Naive thymus-derived CD8-positive, alpha-beta T cell (primary cell): ENCODE measurements at regions not wholly inside any gene's neighbourhood (a gene's known extent, or its start where the extent isn't known, plus 50 kb on each side); places are given as distances from the start of the nearest gene placed in this dataset.
"Not testable (repeated sequence)": the region's sequence is repeated elsewhere in the genome, so short reads cannot be mapped to it uniquely, and the experiment has no call there.

Source experiments
- ATAC-seq, 2 donors: fragments of 150-1000 bp; cut with Tn5 transposase in 1 of 2; sonication (Bioruptor Pico), chemical (Tn5 transposase) in 1 of 2; 1 replicate in 1 of 2; 2 replicates in 1 of 2; pipeline ENCODE4 v1.10.0; 2021; ENCODE audit warnings: mild to moderate bottlenecking in 2 of 2, moderate library complexity in 2 of 2
- POLR2A ChIA-PET: fragments of 350-600 bp; sonication (Branson Sonifier 250); formaldehyde crosslinking; loops from one replicate; lab custom pipeline; 2021; ENCODE audit warnings: antibody characterized with exemption; lab: Charles Lee
- DNase-seq, 10 donors: peaks; one replicate each; pipeline versions ENCODE4 v3.0.0 to v3.0.0-alpha.2; 2020 to 2022
- H3K27ac Mint-ChIP-seq, 10 donors: one replicate each; pipeline ENCODE4 v1.8.0; 2020 to 2022; ENCODE audit warnings: mild to moderate bottlenecking in 10 of 10, mixed read lengths in 10 of 10, moderate library complexity in 4 of 10, inconsistent platforms in 1 of 10
- H3K27me3 Mint-ChIP-seq, 5 donors: one replicate each; pipeline ENCODE4 v1.8.0; 2021 to 2022; ENCODE audit warnings: mixed read lengths in 5 of 5
- H3K36me3 Mint-ChIP-seq, 3 donors: one replicate each; pipeline ENCODE4 v1.8.0; 2020 to 2022; ENCODE audit warnings: mixed read lengths in 3 of 3, mild to moderate bottlenecking in 2 of 3, inconsistent platforms in 1 of 3
- H3K4me1 Mint-ChIP-seq, 4 donors: one replicate each; pipeline ENCODE4 v1.8.0; 2021 to 2022; ENCODE audit warnings: mixed read lengths in 4 of 4
- H3K4me3 Mint-ChIP-seq, 10 donors: one replicate each; pipeline ENCODE4 v1.8.0; 2020 to 2022; ENCODE audit warnings: mild to moderate bottlenecking in 10 of 10, mixed read lengths in 10 of 10, moderate library complexity in 6 of 10, inconsistent platforms in 1 of 10
- H3K9me3 Mint-ChIP-seq, 9 donors: one replicate each; pipeline ENCODE4 v1.8.0; 2020 to 2022; ENCODE audit warnings: mixed read lengths in 9 of 9, mild to moderate bottlenecking in 3 of 9, inconsistent platforms in 1 of 9, moderate library complexity in 1 of 9

DNA sequence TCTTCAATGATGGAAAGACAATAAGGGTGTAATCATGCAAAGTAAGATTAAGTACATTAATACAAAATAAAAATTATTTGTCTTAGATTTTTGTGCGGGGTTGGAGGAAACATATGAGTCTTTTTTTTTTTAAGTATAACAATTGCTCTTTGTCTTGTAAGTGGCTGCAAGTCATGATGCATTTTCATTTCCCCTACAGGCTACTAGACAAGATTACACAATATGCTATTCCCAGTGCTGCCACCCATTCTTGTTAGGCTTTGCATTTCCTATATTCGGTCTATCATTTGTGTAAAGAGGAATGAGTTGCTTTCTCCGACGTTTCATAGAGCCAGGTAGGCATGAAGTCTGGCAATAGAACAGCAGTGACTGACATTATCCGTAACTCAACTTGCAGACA, 294.2 kb upstream of the CYLC2 start:
- POLR2A ChIA-PET, result no interaction called here
- no peak for ATAC-seq
- Mint-ChIP-seq H3K9me3 (peaks cover 0 to 16% (median 10%) of the 10 kb centered on the region in 9 donors), H3K27me3 (no peaks in the 10 kb centered on the region), H3K4me1 (no peaks in the 10 kb centered on the region), H3K4me3 (no peak overlapping the region), H3K27ac (no peak overlapping the region), H3K36me3 (no peaks in the 10 kb centered on the region)
- no peak for DNase-seq

DNA sequence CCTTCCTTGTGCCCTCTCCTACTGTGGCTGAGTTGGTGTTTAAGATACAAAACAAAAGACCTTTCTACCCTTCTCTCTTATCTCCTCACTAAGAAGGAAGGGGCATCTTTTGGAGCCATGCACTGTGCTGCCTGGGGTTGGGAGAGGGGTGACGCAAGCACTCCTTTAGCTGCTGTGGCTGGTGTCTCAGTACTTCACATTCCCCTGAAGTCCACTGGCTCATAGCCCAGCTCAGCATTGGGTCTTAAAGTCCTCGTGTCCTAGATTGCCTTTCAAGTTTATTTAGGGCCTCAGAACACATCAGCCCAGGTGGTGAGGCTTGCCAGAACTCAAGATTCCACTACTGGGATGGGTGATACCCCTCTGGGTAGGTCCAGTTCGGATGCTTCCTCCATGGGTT, 325.9 kb upstream of the CYLC2 start:
- Mint-ChIP-seq H3K36me3 (no peaks in the 10 kb centered on the region), H3K27me3 (no peaks in the 10 kb centered on the region), H3K4me3 (no peak overlapping the region), H3K9me3 (peaks cover 0 to 17% (median 2%) of the 10 kb centered on the region in 9 donors), H3K4me1 (no peaks in the 10 kb centered on the region), H3K27ac (no peak overlapping the region)
- POLR2A ChIA-PET, result no interaction called here
- DNase-seq (no peak), ATAC-seq (no peak)

DNA sequence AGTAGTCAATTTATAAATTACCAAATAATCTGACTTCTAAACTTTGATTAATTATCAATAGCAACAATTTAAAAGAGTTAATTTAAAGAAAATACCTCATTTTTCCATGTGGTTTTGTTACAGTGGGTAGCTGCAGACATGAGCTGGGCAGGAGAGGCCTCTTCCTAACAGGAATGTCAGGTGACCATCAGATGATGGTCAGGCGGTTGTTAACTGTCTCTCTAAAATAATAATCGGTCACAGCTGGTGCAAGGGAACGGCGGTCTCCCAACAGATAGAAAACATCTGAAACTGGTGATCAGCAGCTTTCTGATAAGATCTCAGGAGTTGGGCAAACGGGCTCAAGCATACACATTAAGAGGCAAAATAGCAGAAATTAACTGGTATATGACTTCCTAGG, 342.7 kb upstream of the CYLC2 start:
- peaks cover 0 to 11% (median 3%) of the 10 kb centered on the region in 9 donors for H3K9me3 Mint-ChIP-seq
- H3K36me3 Mint-ChIP-seq, result no peaks in the 10 kb centered on the region
- H3K4me3 Mint-ChIP-seq, result no peak overlapping the region

DNA sequence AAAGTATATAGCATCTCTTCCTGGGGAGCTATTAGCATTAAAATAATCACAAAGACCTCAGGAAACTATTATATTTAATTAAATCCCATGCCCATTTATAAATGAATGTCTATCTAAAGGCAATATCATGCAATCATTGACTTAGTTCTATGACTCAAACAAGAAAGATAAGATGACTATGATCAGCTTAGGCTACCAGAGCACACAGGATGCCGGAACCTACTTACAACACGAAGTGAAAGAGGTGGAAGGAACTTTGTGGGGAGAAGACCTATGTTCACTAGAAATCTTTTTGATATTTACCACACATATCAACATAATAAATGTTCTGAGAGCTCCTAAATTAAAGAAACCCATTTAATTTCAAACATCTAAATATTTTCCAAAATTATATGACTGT, 344.2 kb upstream of the CYLC2 start:
- DNase-seq (no peak), ATAC-seq (no peak)
- peaks cover 0 to 11% (median 6%) of the 10 kb centered on the region in 9 donors for H3K9me3 Mint-ChIP-seq
- H3K4me1 Mint-ChIP-seq, result peaks cover 0 to 1% (median 0%) of the 10 kb centered on the region in 4 donors
- POLR2A ChIA-PET, result no interaction called here
- no peak overlapping the region for H3K4me3 Mint-ChIP-seq
- H3K27ac Mint-ChIP-seq, result no peak overlapping the region
- no peaks in the 10 kb centered on the region for H3K36me3 Mint-ChIP-seq
- H3K27me3 Mint-ChIP-seq, result no peaks in the 10 kb centered on the region

More for the DNA sequence above, 342.7 kb upstream of the CYLC2 start:
- no peaks in the 10 kb centered on the region for H3K27me3 Mint-ChIP-seq
- H3K27ac Mint-ChIP-seq, result no peak overlapping the region
- POLR2A ChIA-PET, result no interaction called here
- ATAC-seq (no peak), DNase-seq (no peak)
- H3K4me1 Mint-ChIP-seq, result peaks cover 0 to 1% (median 0%) of the 10 kb centered on the region in 4 donors

DNA sequence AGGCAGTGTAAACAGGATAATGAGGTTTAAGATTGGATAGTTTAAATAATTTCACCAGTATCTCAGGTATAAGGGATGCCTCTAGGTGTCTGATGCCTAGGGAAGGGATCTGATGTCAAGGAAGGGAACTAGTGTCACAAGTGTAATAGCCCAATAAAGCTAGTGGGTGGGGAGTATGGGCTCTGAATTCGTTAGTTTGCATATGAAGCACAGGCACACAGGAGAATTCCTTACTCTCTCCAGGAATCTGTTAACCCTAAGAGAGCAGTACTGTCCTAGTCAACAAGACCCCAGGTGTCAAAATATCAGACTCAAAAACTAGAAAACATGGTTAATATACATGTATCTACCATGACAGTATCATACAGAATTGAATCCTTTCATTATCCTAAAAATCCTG, 352.5 kb upstream of the CYLC2 start:
- Mint-ChIP-seq H3K27me3 (no peaks in the 10 kb centered on the region), H3K4me1 (peaks cover 0 to 2% (median 0%) of the 10 kb centered on the region in 4 donors), H3K36me3 (no peaks in the 10 kb centered on the region), H3K9me3 (peaks cover 0 to 20% (median 2%) of the 10 kb centered on the region in 9 donors), H3K27ac (no peak overlapping the region), H3K4me3 (no peak overlapping the region)
- DNase-seq, result no peak
- ATAC-seq, result no peak
- POLR2A ChIA-PET, result no interaction called here

DNA sequence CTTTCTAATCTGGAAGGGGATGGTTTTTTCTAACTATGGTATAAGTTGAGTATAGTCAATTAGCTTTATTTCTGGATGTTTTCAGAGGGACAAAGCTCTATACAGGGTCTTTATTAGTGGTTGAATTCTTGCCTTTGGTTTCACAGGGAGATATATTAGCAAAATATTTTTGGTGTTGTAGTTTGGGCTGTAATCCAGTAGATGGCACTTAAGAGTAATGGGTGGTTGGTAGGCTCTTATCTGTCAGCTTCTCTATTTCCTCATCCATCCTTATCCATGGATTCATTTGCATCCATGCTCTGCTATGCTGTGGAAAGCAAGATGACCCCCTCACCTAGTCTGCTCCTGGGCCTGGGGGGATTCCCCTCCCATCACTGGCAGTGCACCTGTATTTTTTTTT, 363.6 kb upstream of the CYLC2 start:
- POLR2A ChIA-PET, result no interaction called here
- H3K9me3 Mint-ChIP-seq, result peaks cover 0 to 31% (median 10%) of the 10 kb centered on the region in 9 donors
- no peak for ATAC-seq
- peaks cover 0 to 3% (median 0%) of the 10 kb centered on the region in 5 donors for H3K27me3 Mint-ChIP-seq
- H3K36me3 Mint-ChIP-seq, result no peaks in the 10 kb centered on the region
- no peaks in the 10 kb centered on the region for H3K4me1 Mint-ChIP-seq
- no peak for DNase-seq
- H3K27ac Mint-ChIP-seq, result no peak overlapping the region
- no peak overlapping the region for H3K4me3 Mint-ChIP-seq

DNA sequence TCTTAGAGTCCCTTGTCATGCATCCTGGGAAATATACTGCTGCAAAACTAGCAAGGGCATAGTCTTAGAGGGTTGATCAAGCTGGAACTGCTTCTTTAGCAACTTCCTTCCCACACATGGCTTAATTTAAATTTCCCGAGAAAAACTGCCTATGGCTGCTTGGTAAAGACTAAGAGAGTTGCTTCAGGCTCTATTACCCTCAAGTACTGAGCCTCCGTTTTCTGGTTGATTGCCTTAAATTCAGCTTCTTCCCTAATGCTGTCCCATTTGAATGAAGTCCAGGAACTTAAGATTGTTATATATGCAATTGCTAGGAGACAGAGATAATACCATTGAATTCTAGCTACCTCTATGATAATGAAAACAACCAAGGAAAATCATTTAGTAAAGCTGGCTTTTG, 385.7 kb upstream of the CYLC2 start:
- Mint-ChIP-seq H3K36me3 (no peaks in the 10 kb centered on the region), H3K27ac (no peak overlapping the region)
- POLR2A ChIA-PET, result no interaction called here

DNA sequence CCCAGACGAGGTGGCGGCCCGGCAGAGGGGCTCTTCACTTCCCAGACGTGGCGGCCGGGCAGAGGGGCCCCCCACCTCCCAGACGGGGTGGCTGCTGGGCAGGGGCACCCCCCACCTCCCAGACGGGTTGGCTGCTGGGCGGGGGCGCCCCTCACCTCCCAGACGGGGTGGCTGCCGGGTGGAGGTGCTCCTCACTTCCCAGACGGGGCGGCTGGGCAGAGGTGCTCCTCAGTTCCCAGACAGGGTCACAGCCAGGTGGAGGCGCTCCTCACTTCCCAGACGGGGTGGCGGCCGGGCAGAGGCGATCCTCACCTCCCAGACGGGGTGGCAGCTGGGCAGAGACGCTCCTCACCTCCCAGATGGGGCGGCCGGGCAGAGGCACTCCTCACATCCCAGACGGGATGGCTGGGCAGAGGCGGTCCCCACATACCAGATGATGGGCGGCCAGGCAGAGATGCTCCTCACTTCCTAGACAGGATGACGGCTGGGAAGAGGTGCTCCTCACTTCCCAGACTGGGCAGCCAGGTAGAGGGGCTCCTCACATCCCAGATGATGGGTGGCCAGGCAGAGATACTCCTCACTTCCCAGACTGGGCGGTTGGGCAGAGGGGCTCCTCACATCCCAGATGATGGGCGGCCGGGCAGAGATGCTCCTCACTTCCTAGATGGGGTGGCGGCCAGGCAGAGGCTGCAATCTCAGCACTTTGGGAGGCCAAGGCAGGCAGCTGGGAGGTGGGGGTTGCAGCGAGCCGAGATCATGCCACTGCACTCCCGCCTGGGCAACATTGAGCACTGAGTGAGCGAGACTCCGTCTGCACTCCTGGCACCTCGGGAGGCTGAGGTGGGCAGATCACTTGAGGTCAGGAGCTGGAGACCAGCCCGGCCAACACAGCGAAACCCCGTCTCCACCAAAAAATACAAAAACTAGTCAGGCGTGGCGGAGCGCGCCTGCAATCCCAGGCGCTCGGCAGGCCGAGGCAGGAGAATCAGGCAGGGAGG, 391.6 kb upstream of the CYLC2 start:
- POLR2A ChIA-PET, ATAC-seq, DNase-seq, H3K27ac Mint-ChIP-seq, H3K36me3 Mint-ChIP-seq, H3K4me3 Mint-ChIP-seq, H3K27me3 Mint-ChIP-seq, H3K4me1 Mint-ChIP-seq: not testable (repeated sequence)
- H3K9me3 Mint-ChIP-seq, result peaks cover 0 to 42% (median 15%) of the 10 kb centered on the region in 9 donors

More for the DNA sequence above, 385.7 kb upstream of the CYLC2 start:
- Mint-ChIP-seq H3K27me3 (no peaks in the 10 kb centered on the region), H3K4me3 (no peak overlapping the region), H3K9me3 (peaks cover 0 to 20% (median 6%) of the 10 kb centered on the region in 9 donors), H3K4me1 (no peaks in the 10 kb centered on the region)
- ATAC-seq (no peak), DNase-seq (no peak)

DNA sequence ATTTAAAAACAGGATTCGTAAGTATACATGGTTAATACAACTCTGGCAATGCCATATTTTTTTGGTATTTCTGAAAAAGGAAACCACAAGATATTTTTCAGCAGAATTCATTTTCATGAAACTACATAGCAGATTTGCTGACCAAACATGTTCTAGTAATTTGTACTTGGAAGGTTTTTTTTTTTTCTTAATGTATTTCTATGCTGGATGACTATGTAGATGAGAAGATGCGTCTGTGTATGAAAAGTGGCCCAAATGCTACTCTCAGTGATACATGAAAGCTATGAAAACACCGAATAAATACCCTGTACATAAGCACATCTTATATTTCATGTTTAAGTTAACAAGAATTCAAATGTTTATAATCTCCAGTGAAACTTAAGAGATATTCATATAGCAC, 400.9 kb upstream of the CYLC2 start:
- POLR2A ChIA-PET, result no interaction called here
- no peaks in the 10 kb centered on the region for H3K4me1 Mint-ChIP-seq
- H3K36me3 Mint-ChIP-seq, result no peaks in the 10 kb centered on the region
- no peak overlapping the region for H3K27ac Mint-ChIP-seq
- no peak overlapping the region for H3K4me3 Mint-ChIP-seq
- H3K27me3 Mint-ChIP-seq, result no peaks in the 10 kb centered on the region
- peaks cover 0 to 33% (median 10%) of the 10 kb centered on the region in 9 donors for H3K9me3 Mint-ChIP-seq
- no peak for DNase-seq
- no peak for ATAC-seq

DNA sequence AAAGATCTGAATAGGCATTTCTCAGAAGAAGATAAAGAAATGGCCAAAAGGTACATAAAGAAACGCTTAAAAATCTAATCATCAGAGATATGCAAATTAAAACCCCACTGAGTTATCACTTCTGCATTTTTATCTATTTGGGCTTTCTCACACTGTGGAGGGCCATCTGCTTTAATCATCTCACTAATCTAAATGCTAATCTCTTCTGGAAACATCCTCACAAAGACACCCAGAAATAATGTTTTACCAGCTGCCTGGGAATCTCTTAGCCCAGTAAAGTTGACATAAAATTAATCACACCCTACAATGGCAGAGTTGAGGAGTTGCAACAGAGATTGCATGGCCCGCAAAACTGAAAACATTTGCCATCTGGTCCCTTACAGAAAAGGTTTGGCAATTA, 407.9 kb upstream of the CYLC2 start:
- Mint-ChIP-seq H3K27me3 (no peaks in the 10 kb centered on the region), H3K36me3 (no peaks in the 10 kb centered on the region), H3K4me3 (no peak overlapping the region), H3K9me3 (peaks cover 0 to 4% (median 2%) of the 10 kb centered on the region in 9 donors), H3K27ac (no peak overlapping the region), H3K4me1 (no peaks in the 10 kb centered on the region)
- POLR2A ChIA-PET, result no interaction called here
- ATAC-seq (no peak), DNase-seq (no peak)

DNA sequence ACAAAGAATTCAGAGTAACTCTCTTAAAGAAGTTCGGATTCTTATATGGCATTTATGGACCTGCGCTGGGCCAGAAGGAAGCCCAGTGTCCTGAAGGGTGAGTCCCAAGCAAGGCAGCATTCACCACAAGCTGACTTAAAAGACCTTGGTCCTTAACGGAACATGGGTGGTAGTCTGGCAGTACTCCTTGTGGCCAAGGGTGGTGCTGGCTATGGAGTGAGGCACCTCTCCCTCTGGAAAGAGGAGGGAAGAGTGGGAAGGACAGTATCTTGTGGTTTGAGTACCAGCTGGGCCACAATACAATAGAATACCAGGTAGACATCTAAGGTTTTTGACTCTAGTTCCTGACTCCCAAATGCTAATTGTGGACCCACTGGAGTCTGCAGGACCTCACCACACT, 425.7 kb upstream of the CYLC2 start:
- no peaks in the 10 kb centered on the region for H3K36me3 Mint-ChIP-seq
- no peak overlapping the region for H3K27ac Mint-ChIP-seq
- peaks cover 0 to 22% (median 6%) of the 10 kb centered on the region in 9 donors for H3K9me3 Mint-ChIP-seq
- H3K27me3 Mint-ChIP-seq, result no peaks in the 10 kb centered on the region
- ATAC-seq (no peak), DNase-seq (no peak)
- POLR2A ChIA-PET, result no interaction called here
- no peaks in the 10 kb centered on the region for H3K4me1 Mint-ChIP-seq
- no peak overlapping the region for H3K4me3 Mint-ChIP-seq

DNA sequence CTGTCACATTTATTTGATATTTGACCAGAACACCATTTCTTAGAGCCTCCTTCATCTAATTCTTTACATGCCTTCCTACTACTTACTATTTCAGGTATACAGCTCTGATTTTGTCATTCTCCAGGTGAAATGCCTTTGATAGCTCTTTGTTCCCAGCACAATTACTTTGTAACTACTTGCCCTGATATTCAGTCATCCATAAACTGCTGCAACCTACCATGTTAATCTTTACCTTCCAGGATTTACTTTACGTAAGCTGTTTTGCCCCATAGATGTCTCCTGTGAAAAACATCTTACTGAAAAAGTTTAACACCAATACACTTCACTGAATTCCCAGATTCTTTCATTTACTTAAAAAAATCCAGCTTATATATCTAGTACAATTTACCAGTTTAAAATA, 443.8 kb upstream of the CYLC2 start:
- DNase-seq, result no peak
- no peaks in the 10 kb centered on the region for H3K27me3 Mint-ChIP-seq
- H3K4me1 Mint-ChIP-seq, result no peaks in the 10 kb centered on the region
- peaks cover 4 to 48% (median 19%) of the 10 kb centered on the region in 9 donors for H3K9me3 Mint-ChIP-seq
- no peak overlapping the region for H3K4me3 Mint-ChIP-seq
- no peak for ATAC-seq
- no peak overlapping the region for H3K27ac Mint-ChIP-seq
- POLR2A ChIA-PET, result no interaction called here
- peaks cover 0 to 9% (median 0%) of the 10 kb centered on the region in 3 donors for H3K36me3 Mint-ChIP-seq

DNA sequence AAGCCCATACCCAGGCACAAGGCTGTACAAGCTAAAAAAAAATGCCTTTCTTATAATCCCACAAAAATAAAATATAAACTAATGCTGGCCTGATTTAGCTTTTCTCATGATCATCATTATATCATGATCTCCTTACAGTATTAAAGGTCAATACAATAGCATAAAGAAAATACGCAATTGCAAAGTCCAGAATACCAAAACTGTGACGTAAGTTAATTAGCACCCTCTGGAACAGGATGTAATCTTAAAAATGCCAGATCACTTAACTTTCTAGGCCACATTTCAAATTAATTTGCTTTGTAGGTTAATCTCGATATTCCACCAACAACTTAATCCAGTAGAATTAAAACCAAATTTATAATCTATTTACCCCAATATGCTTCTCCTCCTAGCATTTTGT, 444.2 kb upstream of the CYLC2 start:
- no peak overlapping the region for H3K27ac Mint-ChIP-seq
- POLR2A ChIA-PET, result no interaction called here
- H3K4me3 Mint-ChIP-seq, result no peak overlapping the region
- H3K4me1 Mint-ChIP-seq, result no peaks in the 10 kb centered on the region
- DNase-seq (no peak), ATAC-seq (no peak)
- H3K9me3 Mint-ChIP-seq, result peaks cover 4 to 48% (median 19%) of the 10 kb centered on the region in 9 donors
- peaks cover 0 to 9% (median 0%) of the 10 kb centered on the region in 3 donors for H3K36me3 Mint-ChIP-seq
- no peaks in the 10 kb centered on the region for H3K27me3 Mint-ChIP-seq
